ENCODE measurements at regions not wholly inside any gene's neighbourhood (a gene's known extent, or its start where the extent isn't known, plus 50 kb on each side); places are given as distances from the start of the nearest gene placed in this dataset.

DNA sequence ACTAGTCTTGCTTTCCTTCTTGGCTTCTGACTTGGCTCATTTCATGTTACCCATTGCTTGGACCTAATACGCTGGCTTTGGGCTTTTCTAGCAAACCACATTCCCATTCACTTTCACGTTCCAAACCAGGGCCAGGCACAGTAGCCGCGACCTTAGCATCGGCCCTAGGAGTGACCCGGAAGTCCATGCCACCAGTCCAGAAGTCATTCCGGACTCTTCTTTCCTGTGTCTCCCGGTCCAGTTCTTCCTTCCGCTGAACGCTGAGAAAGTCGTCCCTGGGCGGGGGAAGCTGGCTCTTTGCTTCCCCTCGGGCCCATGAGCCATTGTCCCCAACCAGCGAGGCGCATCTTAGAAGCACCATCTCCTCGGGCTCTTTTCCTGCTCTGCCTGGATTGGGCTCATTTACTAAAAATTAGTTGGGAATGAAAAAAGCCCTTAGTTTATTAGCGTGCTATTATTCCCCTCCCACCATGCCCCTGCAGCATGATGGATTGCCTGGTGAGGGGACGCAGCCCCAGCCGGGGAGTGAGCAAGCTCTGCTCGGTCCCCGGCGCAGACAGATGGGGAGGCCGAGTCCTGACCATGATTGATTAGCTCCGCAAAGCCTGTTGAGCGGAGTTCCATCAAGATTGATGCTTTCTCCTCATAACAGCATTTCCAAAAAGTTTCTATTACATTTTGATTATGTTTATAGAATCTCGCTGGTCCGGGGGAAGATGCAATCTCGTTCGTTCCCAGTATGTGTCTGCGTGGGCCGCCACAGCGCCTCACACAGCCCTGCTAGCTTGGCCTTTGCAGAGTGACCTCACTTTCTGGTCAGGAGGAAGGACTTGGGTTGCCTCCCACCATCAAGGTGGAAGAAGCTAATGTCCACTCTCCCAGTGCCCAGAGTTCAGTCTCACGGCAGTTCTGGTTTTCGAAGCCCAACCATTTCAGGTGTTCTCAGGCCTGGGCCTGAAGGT, 115.1 kb upstream of the TOP1 start:
- Histone ChIP-seq H2AFZ (ENCODE audit: insufficient read depth, low read depth, low read length, poor library complexity, severe bottlenecking) (no peak overlapping the region), H3K4me1 (ENCODE audit: control insufficient read depth in 2 of 2, insufficient read depth in 2 of 2, low read length in 2 of 2) (no peaks in the 10 kb centered on the region), H3K27ac (ENCODE audit: low read length in 2 of 2) (no peak overlapping the region), H3K4me2 (replicated peaks; ENCODE audit: low read depth, low read length, poor library complexity, severe bottlenecking) (no peak overlapping the region), H3K9me3 (ENCODE audit: control extremely low read depth in 1 of 3, control insufficient read depth in 2 of 3, insufficient read depth in 1 of 3, low read length in 2 of 3) (peaks cover 0 to 8% (median 1%) of the 10 kb centered on the region in 3 donors), H3K9ac (ENCODE audit: low read length) (no peak overlapping the region), H3K27me3 (replicated peaks in 1 of 4; ENCODE audit: control extremely low read depth in 1 of 4, control insufficient read depth in 3 of 4, insufficient read depth in 4 of 4, low read length in 3 of 4) (no peaks in the 10 kb centered on the region), H4K20me1 (ENCODE audit: control insufficient read depth, insufficient read depth, low read length, poor library complexity, severe bottlenecking) (no peaks in the 10 kb centered on the region), H3K79me2 (ENCODE audit: control insufficient read depth, insufficient read depth, low read length) (no peaks in the 10 kb centered on the region), H3K36me3 (replicated peaks in 1 of 2; ENCODE audit: control extremely low read depth in 1 of 2, control insufficient read depth in 1 of 2, extremely low read depth in 1 of 2, insufficient read depth in 2 of 2, low read length in 1 of 2) (no peaks in the 10 kb centered on the region), H3K4me3 (ENCODE audit: control extremely low read depth in 1 of 5, extremely low read depth in 1 of 5, insufficient read depth in 1 of 5, low read depth in 2 of 5, low read length in 4 of 5) (no peak overlapping the region)
- DNase-seq: no peak
- Mint-ChIP-seq H3K27me3 (peaks cover 4% of the 10 kb centered on the region), H3K4me1 (no peaks in the 10 kb centered on the region), H3K27ac (no peak overlapping the region), H3K4me3 (no peak overlapping the region), H3K9me3 (ENCODE audit: insufficient read depth) (peaks cover 4% of the 10 kb centered on the region)
- ChIA-PET CTCF (no interaction called here), POLR2A (no interaction called here)
- intact Hi-C loops (cut with micrococcal nuclease): no loop called here
- no peak for ATAC-seq (ENCODE audit: low read depth)
- WGBS (ENCODE audit: insufficient coverage): 95% methylated on average over 25 of the region's 34 CpGs
- no peak for TF ChIP-seq EZH2 (IDR thresholded peaks at IDR 0.05; ENCODE audit: borderline replicate concordance, insufficient read depth, low read depth, low read length, poor library complexity, severe bottlenecking)
- TF ChIP-seq, protein P1, sequence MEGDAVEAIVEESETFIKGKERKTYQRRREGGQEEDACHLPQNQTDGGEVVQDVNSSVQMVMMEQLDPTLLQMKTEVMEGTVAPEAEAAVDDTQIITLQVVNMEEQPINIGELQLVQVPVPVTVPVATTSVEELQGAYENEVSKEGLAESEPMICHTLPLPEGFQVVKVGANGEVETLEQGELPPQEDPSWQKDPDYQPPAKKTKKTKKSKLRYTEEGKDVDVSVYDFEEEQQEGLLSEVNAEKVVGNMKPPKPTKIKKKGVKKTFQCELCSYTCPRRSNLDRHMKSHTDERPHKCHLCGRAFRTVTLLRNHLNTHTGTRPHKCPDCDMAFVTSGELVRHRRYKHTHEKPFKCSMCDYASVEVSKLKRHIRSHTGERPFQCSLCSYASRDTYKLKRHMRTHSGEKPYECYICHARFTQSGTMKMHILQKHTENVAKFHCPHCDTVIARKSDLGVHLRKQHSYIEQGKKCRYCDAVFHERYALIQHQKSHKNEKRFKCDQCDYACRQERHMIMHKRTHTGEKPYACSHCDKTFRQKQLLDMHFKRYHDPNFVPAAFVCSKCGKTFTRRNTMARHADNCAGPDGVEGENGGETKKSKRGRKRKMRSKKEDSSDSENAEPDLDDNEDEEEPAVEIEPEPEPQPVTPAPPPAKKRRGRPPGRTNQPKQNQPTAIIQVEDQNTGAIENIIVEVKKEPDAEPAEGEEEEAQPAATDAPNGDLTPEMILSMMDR (IDR thresholded peaks at IDR 0.05): no peak

DNA sequence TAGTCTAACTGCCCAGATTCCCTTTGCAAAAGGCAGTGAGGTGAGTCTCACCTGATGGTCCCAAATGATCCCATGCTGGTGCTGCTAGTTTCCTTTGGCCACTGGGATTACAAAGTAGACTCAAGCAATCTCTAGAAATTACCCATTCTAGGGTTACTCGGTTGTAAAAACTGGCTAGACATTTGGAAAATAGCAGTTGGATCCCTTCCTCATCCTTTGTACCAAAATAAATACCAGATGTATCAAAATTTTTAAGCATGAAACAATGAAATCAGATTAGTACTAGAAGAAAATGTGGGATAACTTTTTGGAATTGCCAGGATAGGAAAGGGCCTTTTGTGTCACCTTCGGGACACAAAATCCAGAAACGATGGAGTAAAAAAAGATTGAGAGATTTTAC, 112.9 kb upstream of the TOP1 start:
- WGBS (ENCODE audit: insufficient coverage): 80% methylated on average over 1 of the region's 3 CpGs
- H3K4me1 ChIP-seq (ENCODE audit: control insufficient read depth in 2 of 2, insufficient read depth in 2 of 2, low read length in 2 of 2): no peaks in the 10 kb centered on the region
- no peak for ATAC-seq (ENCODE audit: low read depth)

More for the DNA sequence above, 112.9 kb upstream of the TOP1 start:
- DNase-seq: no peak
- H3K4me2 ChIP-seq (replicated peaks; ENCODE audit: low read depth, low read length, poor library complexity, severe bottlenecking): no peak overlapping the region
- Mint-ChIP-seq H3K27ac (no peak overlapping the region), H3K9me3 (ENCODE audit: insufficient read depth) (peaks cover 4% of the 10 kb centered on the region), H3K4me3 (no peak overlapping the region), H3K27me3 (peaks cover 4% of the 10 kb centered on the region), H3K4me1 (no peaks in the 10 kb centered on the region)
- H3K36me3 ChIP-seq (replicated peaks in 1 of 2; ENCODE audit: control extremely low read depth in 1 of 2, control insufficient read depth in 1 of 2, extremely low read depth in 1 of 2, insufficient read depth in 2 of 2, low read length in 1 of 2): no peaks in the 10 kb centered on the region
- H3K9me3 ChIP-seq (ENCODE audit: control extremely low read depth in 1 of 3, control insufficient read depth in 2 of 3, insufficient read depth in 1 of 3, low read length in 2 of 3): peaks cover 0 to 7% (median 1%) of the 10 kb centered on the region in 3 donors
- no peak for TF ChIP-seq EZH2 (IDR thresholded peaks at IDR 0.05; ENCODE audit: borderline replicate concordance, insufficient read depth, low read depth, low read length, poor library complexity, severe bottlenecking)
- TF ChIP-seq, protein P1 (IDR thresholded peaks at IDR 0.05): no peak
- CTCF ChIA-PET: no interaction called here
- POLR2A ChIA-PET: no interaction called here
- no peaks in the 10 kb centered on the region for H3K79me2 ChIP-seq (ENCODE audit: control insufficient read depth, insufficient read depth, low read length)
- no peak overlapping the region for H3K27ac ChIP-seq (ENCODE audit: low read length in 2 of 2)
- no peak overlapping the region for H2AFZ ChIP-seq (ENCODE audit: insufficient read depth, low read depth, low read length, poor library complexity, severe bottlenecking)
- no peak overlapping the region for H3K9ac ChIP-seq (ENCODE audit: low read length)
- intact Hi-C loops (cut with micrococcal nuclease): no loop called here
- no peak overlapping the region for H3K4me3 ChIP-seq (ENCODE audit: control extremely low read depth in 1 of 5, extremely low read depth in 1 of 5, insufficient read depth in 1 of 5, low read depth in 2 of 5, low read length in 4 of 5)
- H3K27me3 ChIP-seq (replicated peaks in 1 of 4; ENCODE audit: control extremely low read depth in 1 of 4, control insufficient read depth in 3 of 4, insufficient read depth in 4 of 4, low read length in 3 of 4): no peaks in the 10 kb centered on the region
- H4K20me1 ChIP-seq (ENCODE audit: control insufficient read depth, insufficient read depth, low read length, poor library complexity, severe bottlenecking): no peaks in the 10 kb centered on the region

Measured in B cell (primary cell).